GM19193 (cell line): ENCODE measurements at regions not wholly inside any gene's neighbourhood (a gene's known extent, or its start where the extent isn't known, plus 50 kb on each side); places are given as distances from the start of the nearest gene placed in this dataset.

Source experiments
- POLR2A ChIP-seq: IDR thresholded peaks from 4 replicates; pipeline ENCODE4 v1.6.1; 2011; ENCODE audit not compliant: insufficient read depth, insufficient read length; ENCODE audit errors: extremely low read depth

GRCh38 chr1:235018720-235019444 lies 109.8 kb downstream of the TOMM20 start:
- TF ChIP-seq POLR2A: no peak

- no peak for TF ChIP-seq POLR2A
Measured at GRCh38 chr1:235018161-235018560, 110.5 kb downstream of the TOMM20 start.

- TF ChIP-seq POLR2A: no peak
Measured at GRCh38 chr1:235017719-235018118, 110.9 kb downstream of the TOMM20 start.

- no peak for TF ChIP-seq POLR2A
Measured at GRCh38 chr1:235017191-235017590, 111.4 kb downstream of the TOMM20 start.

GRCh38 chr1:235015291-235015985 lies 113.2 kb downstream of the TOMM20 start:
- TF ChIP-seq POLR2A: no peak

DNA sequence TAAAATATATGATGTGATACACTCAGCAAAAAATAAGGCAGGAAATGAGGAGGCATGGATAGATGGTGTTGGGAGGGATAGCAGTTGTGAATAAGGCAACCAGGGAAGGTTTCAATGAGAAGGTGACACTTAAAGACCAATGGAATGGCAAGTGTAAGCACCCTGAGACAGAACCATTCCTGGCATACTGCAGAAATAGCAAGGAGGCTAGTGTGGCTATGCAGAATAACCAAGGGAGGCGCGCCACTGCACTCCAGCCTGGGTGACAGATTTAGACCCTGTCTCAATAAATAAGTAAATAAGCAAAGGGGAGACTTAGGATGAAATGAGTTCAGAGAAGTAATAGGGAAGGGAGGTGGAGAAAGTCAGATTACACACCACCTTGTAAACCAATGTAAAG lies 113.9 kb downstream of the TOMM20 start:
- TF ChIP-seq POLR2A: no peak

DNA sequence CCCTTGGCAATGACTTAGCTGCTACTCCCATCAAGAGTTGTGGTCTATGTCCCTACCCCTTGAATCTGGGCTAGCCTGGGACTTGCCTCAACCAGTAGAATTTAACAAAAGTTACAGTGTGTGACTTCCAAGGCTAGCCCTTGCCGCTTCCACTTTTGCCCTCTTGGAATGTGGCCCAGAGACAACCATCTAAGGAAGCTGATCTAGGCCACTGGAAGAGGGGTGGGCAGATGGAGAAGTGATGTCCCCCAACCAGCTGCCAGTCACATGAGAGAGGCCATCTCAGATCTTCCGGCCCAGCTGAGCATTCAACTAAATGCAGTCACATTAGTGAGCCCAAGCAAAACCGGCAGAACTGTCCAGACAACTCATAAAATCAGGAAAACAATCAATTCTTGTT lies 115.1 kb downstream of the TOMM20 start:
- TF ChIP-seq POLR2A: no peak

GRCh38 chr1:235012436-235013210 lies 116.0 kb downstream of the TOMM20 start:
- TF ChIP-seq POLR2A: no peak

GRCh38 chr1:235011599-235012435 lies 116.8 kb downstream of the TOMM20 start:
- TF ChIP-seq POLR2A: peak; percentile 78

GRCh38 chr1:235011064-235011598 lies 117.5 kb downstream of the TOMM20 start:
- peak; percentile 20 for TF ChIP-seq POLR2A

- no peak for TF ChIP-seq POLR2A
Measured at GRCh38 chr1:235009561-235010306, 118.9 kb downstream of the TOMM20 start.

GRCh38 chr1:235009074-235009473 lies 119.6 kb downstream of the TOMM20 start:
- TF ChIP-seq POLR2A: no peak

DNA sequence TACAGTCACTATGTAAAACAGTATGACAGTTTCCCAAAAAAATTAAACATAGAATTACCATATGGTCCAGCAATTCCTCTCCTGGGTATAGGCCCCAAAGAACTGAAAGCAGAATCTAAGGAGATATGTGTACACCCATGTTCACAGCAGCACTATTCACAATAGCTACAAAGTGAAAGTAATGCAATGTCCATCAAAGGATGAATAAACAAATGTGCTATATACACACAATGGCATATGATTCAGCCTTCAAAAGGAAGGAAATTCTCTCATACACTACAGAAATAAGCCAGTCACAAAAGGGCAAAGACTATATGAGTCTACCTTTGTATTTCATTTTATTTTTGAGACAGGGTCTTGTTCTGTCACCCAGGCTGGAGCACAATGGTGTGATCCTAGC lies 120.4 kb downstream of the TOMM20 start:
- TF ChIP-seq POLR2A: no peak

- TF ChIP-seq POLR2A: no peak
Measured at GRCh38 chr1:235006816-235007215, 121.8 kb downstream of the TOMM20 start.

DNA sequence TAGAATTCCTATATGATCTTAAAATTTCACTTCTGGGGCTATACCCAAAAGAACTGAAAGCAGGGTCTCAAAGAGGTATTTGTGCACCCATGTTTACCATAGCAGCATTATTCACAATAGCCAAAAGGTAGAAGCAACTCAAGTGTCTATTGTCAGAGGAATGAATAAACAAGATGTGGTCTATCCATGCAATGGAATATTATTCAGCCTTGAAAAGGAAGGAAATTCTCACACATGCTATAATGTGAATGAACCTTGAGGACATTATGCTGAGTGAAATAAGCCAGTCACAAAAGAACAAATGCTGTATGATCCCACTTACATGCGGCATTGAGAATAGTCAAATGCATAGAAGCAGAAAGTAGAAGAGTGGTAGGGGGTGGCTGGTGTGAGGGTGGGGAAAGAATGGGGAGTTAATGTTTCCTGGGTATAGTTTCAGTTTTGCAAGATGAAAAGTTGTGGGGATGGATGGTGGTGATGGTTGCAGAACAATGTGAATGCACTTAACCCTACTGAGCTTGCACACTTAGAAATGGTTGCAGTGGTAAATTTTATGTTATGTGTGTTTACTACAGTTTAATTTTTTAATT lies 122.4 kb downstream of the TOMM20 start:
- no peak for TF ChIP-seq POLR2A
